SK-N-SH (cell line): ENCODE measurements at regions not wholly inside any gene's neighbourhood (a gene's known extent, or its start where the extent isn't known, plus 50 kb on each side); places are given as distances from the start of the nearest gene placed in this dataset.

Experiments used
- CTCF ChIA-PET: fragments of 300-600, 350-600 bp; formaldehyde crosslinking; extraction: SDS; loops from one replicate; lab custom pipeline; 2021; lab: Yijun Ruan, JAX
- POLR2A ChIA-PET: fragments of 350-600 bp; sonication (Branson Sonifier 250); formaldehyde crosslinking; extraction: SDS; loops from one replicate; lab custom pipeline; 2020; ENCODE audit warnings: antibody characterized with exemption, inconsistent platforms; lab: Yijun Ruan, JAX
- DNase-seq: peaks from one replicate; pipeline ENCODE4 v3.0.0; 2012
- H2AFZ ChIP-seq: fragments of 200-600 bp; sonication (generic); 2 replicates; pipeline ENCODE4 v1.8.1; 2016; ENCODE audit warnings: antibody characterized with exemption, mild to moderate bottlenecking, low read depth
- H3F3A ChIP-seq: fragments of 200-600 bp; sonication (generic); replicated peaks from 2 replicates; pipeline ENCODE3; 2016; ENCODE audit warnings: antibody characterized with exemption, mild to moderate bottlenecking; ENCODE audit not compliant: insufficient read depth
- H3K27ac ChIP-seq, 2 experiments: fragments of 200-500 bp in 1 of 2; fragments of 200-600 bp in 1 of 2; sonication (Bioruptor generic) in 1 of 2; sonication (generic), shearing (Covaris generic) in 1 of 2; 2 replicates each; pipeline versions ENCODE4 v1.5.1 to v1.6.1; 2014 to 2016; ENCODE audit warnings: low read depth in 2 of 2, inconsistent platforms in 1 of 2, low read length in 1 of 2, mild to moderate bottlenecking in 1 of 2, mixed read lengths in 1 of 2
- H3K27me3 ChIP-seq: fragments of 200-600 bp; sonication (generic), shearing (Covaris generic); 2 replicates; pipeline ENCODE4 v1.6.1; 2016; ENCODE audit warnings: mixed run types; ENCODE audit not compliant: insufficient read depth
- H3K36me3 ChIP-seq, 2 experiments: fragments of 200-500 bp in 1 of 2; fragments of 200-600 bp in 1 of 2; sonication (Bioruptor generic) in 1 of 2; sonication (generic) in 1 of 2; replicated peaks in 1 of 2; 2 replicates each; pipeline versions ENCODE3 to v1.5.1; 2014 to 2016; ENCODE audit warnings: low read length in 1 of 2, mild to moderate bottlenecking in 1 of 2; ENCODE audit not compliant: insufficient read depth in 2 of 2, control insufficient read depth in 1 of 2
- H3K4me1 ChIP-seq, 2 experiments: fragments of 200-500 bp in 1 of 2; fragments of 200-600 bp in 1 of 2; sonication (Bioruptor generic) in 1 of 2; sonication (generic), shearing (Covaris generic) in 1 of 2; 2 replicates each; pipeline versions ENCODE4 v1.5.1 to v1.6.1; 2014 to 2016; ENCODE audit warnings: low read depth in 1 of 2, low read length in 1 of 2, mixed run types in 1 of 2; ENCODE audit not compliant: insufficient read depth in 2 of 2, control insufficient read depth in 1 of 2
- H3K4me2 ChIP-seq: fragments of 200-600 bp; sonication (generic), shearing (Covaris generic); 2 replicates; pipeline ENCODE4 v1.6.1; 2017; ENCODE audit warnings: mixed run types
- H3K4me3 ChIP-seq, 2 experiments: fragments of 200-500 bp in 1 of 2; fragments of 200-600 bp in 1 of 2; sonication (Bioruptor generic) in 1 of 2; sonication (generic), shearing (Covaris generic) in 1 of 2; 2 replicates each; pipeline versions ENCODE4 v1.5.1 to v1.8.1; 2014 to 2016; ENCODE audit warnings: low read depth in 2 of 2, inconsistent platforms in 1 of 2, low read length in 1 of 2, mild to moderate bottlenecking in 1 of 2, mixed read lengths in 1 of 2, moderate library complexity in 1 of 2
- H3K79me2 ChIP-seq: fragments of 200-600 bp; sonication (generic); 2 replicates; pipeline ENCODE4 v1.8.1; 2017; ENCODE audit warnings: mild to moderate bottlenecking; ENCODE audit not compliant: insufficient read depth
- H3K9ac ChIP-seq: fragments of 200-600 bp; sonication (generic); 2 replicates; pipeline ENCODE4 v1.6.1; 2017; ENCODE audit warnings: mixed run types
- H3K9me2 ChIP-seq: fragments of 200-600 bp; sonication (generic); 2 replicates; pipeline ENCODE4 v1.6.1; 2017; ENCODE audit warnings: mixed run types
- H3K9me3 ChIP-seq: fragments of 200-600 bp; sonication (generic); 2 replicates; pipeline ENCODE4 v1.6.1; 2017; ENCODE audit warnings: mixed run types, mild to moderate bottlenecking, moderate library complexity
- H4K20me1 ChIP-seq: fragments of 200-600 bp; sonication (generic); 2 replicates; pipeline ENCODE4 v1.6.1; 2017; ENCODE audit warnings: mild to moderate bottlenecking, mixed run types; ENCODE audit not compliant: insufficient read depth
- CHD2 ChIP-seq: fragments of 150-350 bp; IDR thresholded peaks from 2 replicates; pipeline ENCODE4 v1.6.1; 2018; ENCODE audit warnings: low read length; ENCODE audit not compliant: partially characterized antibody
- CTCF ChIP-seq: fragments of 200-600 bp; sonication (generic); IDR thresholded peaks from 2 replicates; pipeline ENCODE4 v1.6.1; 2017; ENCODE audit warnings: antibody characterized with exemption, mild to moderate bottlenecking, moderate library complexity
- EP300 ChIP-seq, 2 experiments: IDR thresholded peaks; 2 replicates each; pipeline versions ENCODE4 v1.4.0 to v1.6.1; 2012; ENCODE audit warnings: borderline replicate concordance in 1 of 2, low read depth in 1 of 2, low read length in 1 of 2
- FOXJ3 ChIP-seq: sonication (generic); formaldehyde crosslinking; IDR thresholded peaks from 2 replicates; pipeline ENCODE4 v1.5.1; 2020; ENCODE audit warnings: mild to moderate bottlenecking, missing genetic modification reagents
- MEF2A ChIP-seq: IDR thresholded peaks from 2 replicates; pipeline ENCODE4 v1.4.0; 2012; ENCODE audit warnings: low read depth, borderline replicate concordance
- NFIC ChIP-seq: IDR thresholded peaks from 2 replicates; pipeline ENCODE4 v1.4.0; 2012; ENCODE audit warnings: borderline replicate concordance
- NRF1 ChIP-seq: IDR thresholded peaks from 2 replicates; pipeline ENCODE4 v1.6.1; 2012; ENCODE audit warnings: low read depth, mild to moderate bottlenecking, low read length
- RCOR1 ChIP-seq: fragments of 150-350 bp; IDR thresholded peaks from 2 replicates; pipeline ENCODE4 v1.6.1; 2017; ENCODE audit warnings: antibody characterized with exemption, low read length
- RXRA ChIP-seq: IDR thresholded peaks from 2 replicates; pipeline ENCODE4 v1.4.0; 2012; ENCODE audit warnings: low read depth, mild to moderate bottlenecking, borderline replicate concordance
- SMC3 ChIP-seq: IDR thresholded peaks from 2 replicates; pipeline ENCODE4 v1.6.1; 2012; ENCODE audit warnings: low read depth, low read length, improper control_type of control experiment
- TEAD4 ChIP-seq: IDR thresholded peaks from 2 replicates; pipeline ENCODE4 v1.4.0; 2012; ENCODE audit warnings: mild to moderate bottlenecking, borderline replicate concordance; ENCODE audit not compliant: insufficient read depth
- YY1 ChIP-seq: IDR thresholded peaks from 2 replicates; pipeline ENCODE4 v1.4.0; 2012; ENCODE audit warnings: low read depth, mild to moderate bottlenecking
- WGBS: methylation state at CpG from one replicate; pipeline ENCODE4 v1.1.6; 2017; ENCODE audit warnings: low lambda C conversion rate; 5-methylcytosine and 5-hydroxymethylcytosine counted together
- TF ChIP-seq, protein P1 (sequence below): IDR thresholded peaks from 2 replicates; pipeline ENCODE4; 2012
- TF ChIP-seq, protein P2 (sequence below): fragments of 150-350 bp; IDR thresholded peaks from 2 replicates; pipeline ENCODE4 v1.6.1; 2016; ENCODE audit warnings: mild to moderate bottlenecking, low read depth, low read length
- TF ChIP-seq, protein P3 (sequence below): IDR thresholded peaks from 2 replicates; pipeline ENCODE4 v1.4.0; 2012; ENCODE audit warnings: low read depth

GRCh38 chr1:4430406-4431365 is 223.7 kb upstream of the AJAP1 start:
- Histone ChIP-seq H3K4me1 (no peaks in the 10 kb centered on the region), H3K9me2 (no peaks in the 10 kb centered on the region)
- TF ChIP-seq NRF1 (no peak), RCOR1 (no peak), MEF2A (no peak), CTCF (no peak), YY1 (no peak), RXRA (no peak), SMC3 (no peak), EP300 (IDR thresholded peaks at IDR 0.05; ENCODE audit: borderline replicate concordance in 1 of 2, low read depth in 1 of 2, low read length in 1 of 2) (no peak), FOXJ3 (no peak), NFIC (no peak), CHD2 (no peak), TEAD4 (no peak)
- TF ChIP-seq, protein P1, sequence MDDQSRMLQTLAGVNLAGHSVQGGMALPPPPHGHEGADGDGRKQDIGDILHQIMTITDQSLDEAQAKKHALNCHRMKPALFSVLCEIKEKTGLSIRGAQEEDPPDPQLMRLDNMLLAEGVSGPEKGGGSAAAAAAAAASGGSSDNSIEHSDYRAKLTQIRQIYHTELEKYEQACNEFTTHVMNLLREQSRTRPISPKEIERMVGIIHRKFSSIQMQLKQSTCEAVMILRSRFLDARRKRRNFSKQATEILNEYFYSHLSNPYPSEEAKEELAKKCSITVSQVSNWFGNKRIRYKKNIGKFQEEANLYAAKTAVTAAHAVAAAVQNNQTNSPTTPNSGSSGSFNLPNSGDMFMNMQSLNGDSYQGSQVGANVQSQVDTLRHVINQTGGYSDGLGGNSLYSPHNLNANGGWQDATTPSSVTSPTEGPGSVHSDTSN, result no peak
- TF ChIP-seq, protein P2, sequence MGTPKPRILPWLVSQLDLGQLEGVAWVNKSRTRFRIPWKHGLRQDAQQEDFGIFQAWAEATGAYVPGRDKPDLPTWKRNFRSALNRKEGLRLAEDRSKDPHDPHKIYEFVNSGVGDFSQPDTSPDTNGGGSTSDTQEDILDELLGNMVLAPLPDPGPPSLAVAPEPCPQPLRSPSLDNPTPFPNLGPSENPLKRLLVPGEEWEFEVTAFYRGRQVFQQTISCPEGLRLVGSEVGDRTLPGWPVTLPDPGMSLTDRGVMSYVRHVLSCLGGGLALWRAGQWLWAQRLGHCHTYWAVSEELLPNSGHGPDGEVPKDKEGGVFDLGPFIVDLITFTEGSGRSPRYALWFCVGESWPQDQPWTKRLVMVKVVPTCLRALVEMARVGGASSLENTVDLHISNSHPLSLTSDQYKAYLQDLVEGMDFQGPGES, result no peak
- TF ChIP-seq, protein P3, sequence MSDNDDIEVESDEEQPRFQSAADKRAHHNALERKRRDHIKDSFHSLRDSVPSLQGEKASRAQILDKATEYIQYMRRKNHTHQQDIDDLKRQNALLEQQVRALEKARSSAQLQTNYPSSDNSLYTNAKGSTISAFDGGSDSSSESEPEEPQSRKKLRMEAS, result no peak
- TF ChIP-seq, all 33 proteins: peak for 0
- no peaks in the 10 kb centered on the region for H3F3A ChIP-seq
- H3K4me3 ChIP-seq, result no peak overlapping the region
- no peak overlapping the region for H2AFZ ChIP-seq
- H3K4me2 ChIP-seq, result no peak overlapping the region
- H3K27ac ChIP-seq, result no peak overlapping the region
- no peaks in the 10 kb centered on the region for H3K79me2 ChIP-seq
- no peaks in the 10 kb centered on the region for H4K20me1 ChIP-seq
- no peak overlapping the region for H3K9ac ChIP-seq
- CTCF ChIA-PET, result no interaction called here
- POLR2A ChIA-PET, result no interaction called here
- no peaks in the 10 kb centered on the region for H3K27me3 ChIP-seq
- no peaks in the 10 kb centered on the region for H3K36me3 ChIP-seq
- H3K9me3 ChIP-seq, result no peaks in the 10 kb centered on the region
- DNase-seq, result no peak
- WGBS, result 47% methylated on average over 6 of the region's 10 CpGs
